Fibroblast of lung (primary cell): ENCODE measurements at regions not wholly inside any gene's neighbourhood (a gene's known extent, or its start where the extent isn't known, plus 50 kb on each side); places are given as distances from the start of the nearest gene placed in this dataset.

Experiments
- EZH2 ChIP-seq: IDR thresholded peaks from 2 replicates; pipeline ENCODE4 v1.5.1; 2012; ENCODE audit warnings: low read length, control low read depth, mild to moderate bottlenecking; ENCODE audit errors: missing control alignments
- TF ChIP-seq, protein P1 (sequence below), 2 donors: IDR thresholded peaks in 1 of 2; conservative IDR thresholded peaks in 1 of 2; 1 replicate in 1 of 2; 2 replicates in 1 of 2; pipeline ENCODE4 v1.5.1; 2011 to 2012; ENCODE audit warnings: low read length in 2 of 2, control low read depth in 1 of 2, inconsistent platforms in 1 of 2, low read depth in 1 of 2, mild to moderate bottlenecking in 1 of 2

- TF ChIP-seq, protein P1, sequence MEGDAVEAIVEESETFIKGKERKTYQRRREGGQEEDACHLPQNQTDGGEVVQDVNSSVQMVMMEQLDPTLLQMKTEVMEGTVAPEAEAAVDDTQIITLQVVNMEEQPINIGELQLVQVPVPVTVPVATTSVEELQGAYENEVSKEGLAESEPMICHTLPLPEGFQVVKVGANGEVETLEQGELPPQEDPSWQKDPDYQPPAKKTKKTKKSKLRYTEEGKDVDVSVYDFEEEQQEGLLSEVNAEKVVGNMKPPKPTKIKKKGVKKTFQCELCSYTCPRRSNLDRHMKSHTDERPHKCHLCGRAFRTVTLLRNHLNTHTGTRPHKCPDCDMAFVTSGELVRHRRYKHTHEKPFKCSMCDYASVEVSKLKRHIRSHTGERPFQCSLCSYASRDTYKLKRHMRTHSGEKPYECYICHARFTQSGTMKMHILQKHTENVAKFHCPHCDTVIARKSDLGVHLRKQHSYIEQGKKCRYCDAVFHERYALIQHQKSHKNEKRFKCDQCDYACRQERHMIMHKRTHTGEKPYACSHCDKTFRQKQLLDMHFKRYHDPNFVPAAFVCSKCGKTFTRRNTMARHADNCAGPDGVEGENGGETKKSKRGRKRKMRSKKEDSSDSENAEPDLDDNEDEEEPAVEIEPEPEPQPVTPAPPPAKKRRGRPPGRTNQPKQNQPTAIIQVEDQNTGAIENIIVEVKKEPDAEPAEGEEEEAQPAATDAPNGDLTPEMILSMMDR (conservative IDR thresholded peaks at IDR 0.05 in 1 of 2, IDR thresholded peaks at IDR 0.05 in 1 of 2; ENCODE audit: low read depth in 1 of 2, low read length in 2 of 2), result no peak
- no peak for TF ChIP-seq EZH2
These were observed 52.1 kb upstream of the CAPRIN1 start for GRCh38 chr11:33999393-33999792.
